ENCODE measurements at regions not wholly inside any gene's neighbourhood (a gene's known extent, or its start where the extent isn't known, plus 50 kb on each side); places are given as distances from the start of the nearest gene placed in this dataset.
A peak's percentile ranks its signal among the peaks of the same experiment; 100 is the strongest.

DNA sequence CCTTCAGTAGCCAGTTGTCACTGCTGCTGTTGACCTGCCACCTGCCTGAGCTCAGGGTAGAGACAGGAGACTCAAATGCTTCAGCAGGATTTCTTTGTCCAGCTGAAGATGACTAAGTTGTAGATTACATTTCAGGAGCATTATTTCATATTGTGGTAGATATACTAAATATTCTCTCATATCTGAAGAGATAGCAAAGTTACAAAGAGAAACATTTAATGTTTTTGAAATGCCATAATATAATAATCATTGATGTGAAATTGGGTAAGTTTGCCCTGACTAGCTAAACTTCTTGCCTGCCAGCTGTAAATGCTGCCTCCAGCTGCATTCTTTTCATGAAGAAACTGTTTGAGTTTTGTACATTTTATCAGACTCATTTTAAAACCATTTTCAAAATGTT is 247.6 kb upstream of the CNKSR2 start:
- no peak for DNase-seq (ENCODE audit: low spot score)

DNA sequence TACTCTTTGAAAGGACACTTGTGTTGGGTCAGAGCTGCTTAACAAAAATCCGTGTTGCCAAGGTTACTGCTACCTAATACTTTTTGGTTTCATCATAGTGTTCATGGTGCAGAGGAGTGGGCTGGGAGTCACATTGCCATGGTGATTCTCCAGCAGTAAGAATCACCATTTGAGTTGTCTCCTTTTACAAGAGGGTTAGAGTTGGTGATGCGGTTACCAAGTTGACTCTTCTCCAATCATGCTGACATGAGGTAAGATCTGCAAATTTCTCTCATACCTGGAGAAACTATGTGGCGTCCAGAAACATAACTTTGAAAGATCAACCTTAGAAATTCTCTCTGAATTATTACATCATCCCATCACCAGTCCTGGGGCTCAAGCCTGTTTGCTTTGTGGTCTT is 242.9 kb upstream of the CNKSR2 start:
- DNase-seq (ENCODE audit: low spot score), result no peak

DNA sequence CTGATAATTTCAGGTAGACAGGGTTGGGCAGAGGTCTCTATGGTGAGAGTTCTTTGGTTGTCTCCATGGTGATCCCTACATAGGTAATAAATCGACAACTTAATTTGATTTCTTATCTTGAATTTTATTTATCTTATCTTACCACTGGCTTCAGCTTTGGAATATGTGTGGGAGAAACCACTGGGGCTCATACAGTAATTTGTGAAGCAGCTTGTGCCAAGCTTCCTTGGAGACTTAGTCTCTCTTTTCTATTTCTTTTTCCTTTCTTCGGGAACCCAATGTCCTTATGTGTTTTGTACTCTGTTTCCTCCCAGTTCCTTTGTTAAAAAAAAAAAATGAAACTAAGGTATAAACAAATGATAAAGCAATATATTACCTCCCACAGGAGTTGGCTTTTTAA is 242.4 kb upstream of the CNKSR2 start:
- DNase-seq (ENCODE audit: low spot score), result no peak

DNA sequence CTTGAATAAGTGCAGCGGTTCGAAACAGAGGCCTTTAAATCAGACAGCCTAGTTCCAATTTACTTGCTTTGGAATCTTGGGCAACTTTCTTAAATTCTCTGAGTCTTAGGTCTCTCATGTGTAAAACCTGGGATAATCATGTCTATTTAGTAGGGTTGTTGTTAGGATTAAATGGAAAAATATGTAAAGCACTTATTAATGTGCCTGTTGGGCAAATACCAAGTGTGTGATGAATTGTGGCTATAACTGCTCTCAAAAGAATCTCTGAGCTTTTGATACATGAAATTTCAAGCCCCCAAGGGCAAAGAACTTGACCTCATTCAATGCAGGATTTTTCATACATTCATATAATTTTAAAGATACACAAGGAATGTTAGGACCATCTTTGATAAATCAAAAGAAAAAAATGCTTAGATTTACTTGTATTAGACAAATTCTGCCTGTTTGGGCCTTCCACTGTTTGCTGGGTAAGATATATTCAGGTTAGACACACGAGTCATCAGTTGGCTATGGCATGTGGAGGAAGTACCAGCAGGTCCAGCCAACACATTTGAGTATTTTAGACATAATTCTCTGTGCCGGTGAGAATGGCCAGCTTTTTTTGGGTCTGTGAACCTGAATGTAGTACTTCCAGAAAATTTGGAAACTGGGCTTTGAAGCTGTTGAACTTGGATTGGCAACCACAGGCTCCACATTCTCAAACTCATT is 241.4 kb upstream of the CNKSR2 start:
- no peak for DNase-seq (ENCODE audit: low spot score)

DNA sequence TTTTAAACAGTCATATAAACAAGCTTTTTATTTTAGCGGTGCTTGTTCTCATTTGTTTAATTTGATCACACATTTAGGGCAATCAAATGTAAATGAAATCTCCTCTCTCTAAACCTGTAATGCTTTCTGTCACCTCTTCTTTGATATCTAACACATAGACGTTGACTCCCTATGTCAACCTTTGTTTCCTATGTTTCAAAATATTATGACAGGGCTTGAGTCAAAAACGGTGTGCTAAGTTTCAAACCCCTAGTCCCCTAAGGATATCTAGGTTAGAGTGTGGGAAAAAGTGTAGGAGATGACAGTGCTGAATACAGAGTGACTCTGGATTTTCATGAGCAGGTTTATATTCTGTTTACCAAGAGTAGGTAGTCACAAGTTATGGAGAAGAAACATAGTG is 224.0 kb upstream of the CNKSR2 start:
- DNase-seq (ENCODE audit: low spot score), result no peak

DNA sequence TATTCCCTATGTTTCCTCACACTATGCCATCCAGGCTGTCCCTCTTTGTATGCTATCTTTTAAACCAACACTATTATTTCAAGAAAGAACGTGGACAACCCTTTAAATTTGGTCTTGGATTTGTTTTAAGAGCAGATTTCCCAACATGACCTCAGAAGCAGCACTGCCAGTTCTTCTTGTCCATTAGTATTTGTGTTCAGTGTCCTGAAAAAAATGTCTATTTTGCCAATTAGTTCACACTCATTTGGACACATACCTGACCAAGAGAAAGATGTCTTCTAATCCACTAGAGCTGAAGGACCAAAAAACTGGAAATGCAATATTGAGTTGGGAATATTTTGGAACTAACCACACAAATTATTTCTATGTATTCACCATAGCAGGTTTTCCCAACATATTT is 223.2 kb upstream of the CNKSR2 start:
- no peak for DNase-seq (ENCODE audit: low spot score)

DNA sequence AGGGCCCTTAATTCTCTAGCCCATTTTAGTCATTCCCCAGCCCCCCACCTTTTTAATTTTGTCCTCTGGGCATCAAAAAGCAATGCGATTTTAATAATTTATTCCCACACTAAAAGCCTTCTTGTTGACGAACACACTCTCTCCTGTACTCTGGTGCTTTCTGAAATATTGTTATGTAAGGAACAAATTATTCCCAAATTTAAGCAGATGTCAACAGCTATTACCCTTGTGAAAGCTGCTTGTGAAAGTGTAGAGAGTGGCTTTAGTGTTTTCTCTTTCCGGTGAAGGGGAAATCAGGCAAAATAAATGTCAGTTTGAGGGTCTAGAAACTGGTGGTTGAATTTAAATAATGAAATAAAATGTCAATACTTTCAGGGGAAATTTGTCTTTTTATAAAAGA is 221.2 kb upstream of the CNKSR2 start:
- no peak for DNase-seq (ENCODE audit: low spot score)

DNA sequence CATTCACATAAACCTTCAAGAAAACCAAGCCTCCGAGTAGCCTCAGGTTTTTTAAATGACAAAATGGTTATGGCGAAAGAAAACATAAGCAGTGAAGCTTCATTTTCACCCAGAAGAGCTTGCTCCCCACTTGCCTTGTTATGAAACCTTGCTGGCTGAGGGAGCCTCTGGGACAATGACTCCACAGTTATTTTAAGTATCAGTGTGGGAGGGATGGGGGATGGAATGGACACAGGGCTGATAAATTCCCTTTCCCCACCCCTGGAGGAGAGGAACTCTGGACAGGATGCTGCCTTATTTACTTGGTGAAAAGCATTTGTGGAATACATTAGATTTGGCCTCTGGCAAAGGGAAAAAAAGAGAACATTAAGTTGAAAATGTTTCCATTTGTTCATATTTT is 220.7 kb upstream of the CNKSR2 start:
- peak; percentile 58 for DNase-seq (ENCODE audit: low spot score)

DNA sequence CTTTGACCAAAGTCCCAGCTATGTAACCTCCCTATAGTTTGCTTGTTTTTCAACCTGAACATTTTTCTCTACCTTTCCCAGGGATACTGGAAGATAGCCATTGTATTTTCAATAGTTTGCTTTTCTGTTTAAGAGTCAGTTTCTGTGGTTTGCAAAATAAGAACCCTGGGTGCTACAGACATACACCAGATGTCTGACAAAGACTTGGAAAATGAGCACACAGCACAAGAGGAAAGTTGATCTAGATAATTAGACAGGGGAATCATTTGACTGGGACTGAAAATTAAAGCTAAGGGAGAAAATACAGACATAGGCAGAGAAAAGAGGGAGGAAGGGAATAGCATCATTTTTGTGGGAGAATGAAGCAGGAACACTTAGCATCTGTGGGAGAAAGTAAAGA is 218.3 kb upstream of the CNKSR2 start:
- no peak for DNase-seq (ENCODE audit: low spot score)

DNA sequence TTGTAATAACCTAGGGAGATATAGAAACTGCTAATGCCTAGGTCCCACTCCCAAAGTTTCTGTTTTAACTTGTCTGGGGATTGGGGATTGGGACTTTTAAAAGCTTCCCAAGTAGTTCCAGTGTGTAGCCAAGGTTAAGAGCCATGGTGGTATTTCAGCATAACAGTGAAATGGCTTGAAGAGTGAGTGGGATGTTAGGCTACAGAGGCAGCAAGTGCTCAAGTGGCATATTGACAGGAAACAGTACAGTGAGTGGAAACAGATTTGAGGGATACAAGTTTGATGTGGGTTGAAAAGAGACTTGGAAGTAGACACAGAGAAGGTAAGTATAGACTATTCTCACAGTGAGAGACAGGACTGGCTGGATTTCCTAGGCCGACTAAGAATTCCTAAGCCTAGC is 217.6 kb upstream of the CNKSR2 start:
- DNase-seq (ENCODE audit: low spot score), result no peak

DNA sequence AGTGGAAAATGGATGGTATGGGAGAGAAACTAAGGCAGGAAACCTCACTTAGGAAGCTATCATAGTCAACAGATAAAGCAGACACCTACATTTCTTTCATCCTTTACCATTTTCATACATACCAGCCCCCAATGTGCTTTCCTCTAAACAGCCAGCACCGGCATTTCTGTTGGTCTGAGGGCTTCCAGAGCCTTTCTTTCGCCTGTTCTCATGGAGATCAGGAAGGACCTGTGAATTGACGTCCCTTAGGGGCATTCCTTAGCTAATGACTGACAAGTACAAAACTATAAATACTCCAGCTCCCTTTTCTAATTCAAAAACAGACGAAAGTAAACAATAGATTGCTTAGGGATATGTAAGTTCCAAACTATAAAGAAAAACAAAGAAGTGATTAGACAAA is 215.5 kb upstream of the CNKSR2 start:
- no peak for DNase-seq (ENCODE audit: low spot score)

DNA sequence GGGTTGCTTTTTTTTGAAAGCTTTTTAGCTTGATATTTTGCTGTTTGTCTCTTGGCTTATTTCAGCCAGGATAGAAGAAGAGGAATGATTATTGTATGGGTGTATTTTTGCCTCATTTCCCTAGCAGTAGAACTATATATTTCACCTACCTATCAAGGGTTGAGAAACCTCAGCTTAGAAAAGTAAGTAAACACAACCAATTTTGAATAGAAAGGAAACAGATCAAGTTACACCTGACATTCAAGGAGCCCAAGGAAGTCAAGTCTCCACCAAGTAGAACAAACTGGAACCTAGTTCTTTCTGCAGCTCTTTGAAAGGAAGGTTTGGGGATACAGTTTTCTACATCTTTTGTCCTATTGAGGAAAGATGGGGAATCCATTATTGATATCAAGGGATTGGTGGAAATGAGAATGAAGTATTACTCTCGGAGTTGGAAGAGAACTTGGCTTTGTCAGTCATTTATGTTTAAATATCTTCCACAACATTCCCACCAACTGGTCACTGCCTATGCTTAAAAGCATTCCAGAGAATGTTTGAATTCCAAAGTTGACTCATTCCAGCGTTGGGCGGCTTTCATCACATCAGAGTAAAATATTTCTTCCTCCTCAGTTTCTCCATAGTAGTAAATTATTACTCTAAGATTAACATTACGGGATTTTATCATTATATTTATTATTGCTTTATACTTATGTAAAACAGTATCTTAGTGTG is 207.8 kb upstream of the CNKSR2 start:
- peak; percentile 38 for DNase-seq (ENCODE audit: low spot score)

DNA sequence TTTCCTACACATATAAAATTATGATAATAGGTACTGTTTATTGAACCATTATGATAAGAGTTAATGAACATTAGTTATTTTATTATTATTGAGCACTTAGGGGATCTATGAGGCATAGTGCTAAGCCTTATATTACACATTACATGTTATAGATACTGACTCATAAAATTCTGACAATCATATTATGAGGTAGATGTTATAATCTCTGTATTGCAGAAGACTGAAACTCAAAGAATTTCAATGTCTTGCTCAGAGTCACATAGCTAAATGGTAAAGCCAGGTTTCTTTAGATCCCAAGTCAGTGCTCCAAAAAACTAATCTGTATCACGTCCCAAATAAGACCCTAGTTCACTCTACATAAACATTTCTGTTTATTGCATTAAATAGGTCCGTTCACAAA is 207.2 kb upstream of the CNKSR2 start:
- no peak for DNase-seq (ENCODE audit: low spot score)

DNA sequence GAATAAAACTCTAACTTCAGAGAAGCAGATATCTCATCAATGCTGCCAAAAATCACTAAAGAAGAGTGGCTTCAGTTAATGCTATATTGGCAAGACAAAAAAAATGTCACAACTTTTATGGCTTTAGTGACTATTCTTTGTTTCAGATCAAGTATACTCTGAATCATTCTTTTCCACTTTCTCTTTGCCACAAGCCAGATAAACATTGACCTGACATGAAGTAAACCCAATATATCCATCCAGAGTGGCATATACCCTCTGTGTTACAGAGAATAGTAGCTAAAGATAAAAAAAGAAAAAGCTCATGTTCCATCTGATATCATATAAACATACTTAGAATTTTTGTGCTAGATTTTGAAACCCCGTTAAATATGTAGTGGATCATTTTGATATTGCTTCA is 206.7 kb upstream of the CNKSR2 start:
- DNase-seq (ENCODE audit: low spot score), result peak; percentile 2

DNA sequence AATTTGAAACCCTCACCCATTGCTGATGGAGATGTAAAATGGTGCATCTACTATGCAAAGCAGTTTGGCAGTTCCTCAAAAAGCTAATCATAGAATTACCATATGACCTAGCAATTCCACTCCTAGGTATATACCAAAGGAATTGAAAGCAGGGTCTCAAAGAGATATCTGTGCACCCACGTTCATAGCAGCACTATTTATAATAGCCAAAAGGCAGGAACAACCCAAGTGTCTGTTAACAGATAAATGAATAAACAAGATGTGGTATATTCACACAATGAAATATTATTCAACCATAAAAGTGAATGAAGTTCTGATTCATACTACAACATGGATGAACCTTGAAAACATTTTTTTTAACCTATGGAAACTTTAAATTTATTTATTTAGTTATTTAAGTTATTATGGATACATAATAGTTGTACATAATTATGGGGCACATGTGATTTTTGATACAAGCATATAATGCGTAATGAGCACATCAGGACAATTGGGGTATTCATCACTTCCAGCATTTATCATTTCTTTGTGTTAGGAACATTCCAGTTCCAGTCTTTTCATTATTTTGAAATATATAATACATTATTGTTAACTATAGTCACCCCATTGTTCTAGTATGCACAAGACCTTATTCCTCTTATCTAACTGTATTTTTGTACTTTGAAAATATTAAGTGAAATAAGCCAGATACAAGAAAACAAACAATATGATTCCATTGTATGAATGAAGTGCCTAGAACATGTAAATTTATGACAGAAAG is 205.6 kb upstream of the CNKSR2 start:
- no peak for DNase-seq (ENCODE audit: low spot score)

DNA sequence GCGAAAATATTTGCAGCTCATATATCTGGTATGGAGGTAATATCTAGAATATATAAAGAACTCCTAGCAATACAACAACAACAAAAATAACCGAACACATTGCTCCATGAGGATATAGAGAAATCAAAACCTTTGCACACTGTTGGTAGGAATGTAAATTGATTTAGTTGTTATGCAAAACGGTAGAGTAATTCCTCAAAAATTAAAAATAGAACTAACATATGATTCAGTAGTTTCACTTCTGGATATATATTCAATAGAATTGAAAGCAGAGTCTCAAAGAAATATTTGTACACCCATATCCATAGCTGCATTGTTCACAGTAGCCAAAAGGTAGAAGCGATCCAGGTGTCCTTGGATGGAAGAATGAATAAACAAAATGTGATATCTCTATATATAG is 203.0 kb upstream of the CNKSR2 start:
- no peak for DNase-seq (ENCODE audit: low spot score)

DNA sequence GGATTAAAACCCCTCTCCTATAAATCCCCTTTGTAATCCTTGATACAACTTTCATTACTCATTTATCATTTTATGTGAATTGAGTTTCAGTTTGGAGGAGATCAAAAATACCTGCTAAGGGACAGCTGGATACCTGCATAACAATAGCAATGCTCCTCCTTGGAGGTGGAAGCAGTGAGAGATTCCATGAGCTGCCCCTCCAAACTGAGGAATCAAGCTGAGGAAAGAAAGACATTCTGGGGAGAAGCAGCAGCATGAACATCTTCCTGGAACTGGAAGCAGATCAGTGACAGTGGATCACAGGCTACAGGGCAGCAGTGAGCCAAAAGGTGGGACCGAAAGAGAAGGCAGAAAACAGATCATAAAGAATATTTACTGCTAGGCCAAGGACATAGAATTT is 199.8 kb upstream of the CNKSR2 start:
- DNase-seq (ENCODE audit: low spot score), result no peak

DNA sequence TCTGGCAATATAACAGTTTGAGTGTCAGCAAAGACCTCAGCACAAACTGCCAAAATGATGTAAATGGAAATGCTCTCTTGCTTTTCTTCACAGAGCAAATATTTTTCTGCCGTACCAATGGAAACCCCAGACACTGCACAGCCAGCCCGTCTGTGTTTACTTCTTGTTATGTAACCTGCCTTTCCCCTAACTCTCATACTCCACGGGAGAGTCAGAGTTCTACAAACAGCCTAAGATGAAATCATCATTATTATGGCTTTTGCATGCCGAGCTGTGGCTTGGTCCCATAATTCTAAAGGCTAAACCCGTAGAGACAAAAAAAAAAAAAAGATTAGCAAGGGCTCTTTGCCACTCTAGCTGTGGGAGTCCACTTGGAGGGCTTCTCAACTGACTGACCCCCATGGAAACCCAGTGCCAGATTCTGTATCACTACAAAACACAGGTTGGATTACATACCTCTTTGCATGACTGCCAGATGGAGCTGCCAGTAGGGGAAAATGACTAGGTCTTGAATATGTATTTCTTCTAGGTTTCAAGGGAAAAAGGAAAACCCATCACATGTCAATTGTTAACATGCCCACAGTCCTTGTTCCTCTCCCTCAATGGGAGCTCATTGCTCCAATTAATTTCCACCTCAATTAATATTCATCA is 197.2 kb upstream of the CNKSR2 start:
- DNase-seq (ENCODE audit: low spot score), result peak; percentile 36

DNA sequence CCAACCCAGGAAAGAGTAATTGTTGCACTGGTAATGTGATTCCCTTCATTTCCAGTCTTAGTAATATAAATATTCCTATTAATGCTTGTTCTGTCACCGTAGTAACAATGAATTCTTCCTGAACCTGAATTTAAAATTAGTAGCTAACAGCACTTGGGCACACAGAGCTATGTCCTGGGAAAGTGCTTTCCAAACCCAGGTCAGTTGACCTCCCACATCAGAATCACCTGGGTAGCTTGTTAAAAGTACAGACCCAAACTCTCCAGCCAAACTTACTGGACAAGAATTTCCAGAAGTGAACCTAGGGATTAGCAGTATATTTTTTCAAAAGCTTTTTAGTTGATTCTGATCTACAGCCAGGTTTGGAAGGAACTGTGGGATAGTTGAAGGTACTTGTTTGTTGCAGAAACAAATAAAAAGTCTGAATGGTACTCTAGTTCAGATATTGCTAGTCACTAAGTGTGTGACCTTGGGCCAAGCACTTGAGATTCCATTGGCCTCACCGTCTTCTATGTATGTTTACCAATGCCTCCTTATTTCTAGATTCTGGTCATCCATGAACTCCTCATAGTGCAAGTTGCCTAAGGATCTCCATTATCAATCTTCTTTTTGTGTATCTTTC is 192.9 kb upstream of the CNKSR2 start:
- DNase-seq (ENCODE audit: low spot score), result no peak

DNA sequence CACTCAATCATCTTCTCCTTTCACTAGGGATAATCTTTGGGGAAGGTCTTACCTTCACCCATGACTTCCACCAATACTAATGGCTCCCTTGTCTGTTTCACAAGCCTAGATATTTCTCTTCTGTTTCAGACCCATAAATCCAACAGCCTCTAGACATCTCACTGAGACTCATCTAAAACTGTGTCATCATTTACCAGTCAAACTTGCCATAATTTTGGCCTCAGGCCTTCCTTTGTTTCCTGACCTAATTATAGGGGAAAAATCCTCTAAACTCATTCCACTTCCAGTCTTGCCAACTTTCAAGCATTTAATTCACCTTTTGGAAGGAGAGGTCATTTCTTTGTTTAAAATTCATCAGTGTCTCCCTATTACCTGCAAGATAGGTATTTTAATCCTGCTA is 181.0 kb upstream of the CNKSR2 start:
- DNase-seq (ENCODE audit: low spot score), result no peak

DNA sequence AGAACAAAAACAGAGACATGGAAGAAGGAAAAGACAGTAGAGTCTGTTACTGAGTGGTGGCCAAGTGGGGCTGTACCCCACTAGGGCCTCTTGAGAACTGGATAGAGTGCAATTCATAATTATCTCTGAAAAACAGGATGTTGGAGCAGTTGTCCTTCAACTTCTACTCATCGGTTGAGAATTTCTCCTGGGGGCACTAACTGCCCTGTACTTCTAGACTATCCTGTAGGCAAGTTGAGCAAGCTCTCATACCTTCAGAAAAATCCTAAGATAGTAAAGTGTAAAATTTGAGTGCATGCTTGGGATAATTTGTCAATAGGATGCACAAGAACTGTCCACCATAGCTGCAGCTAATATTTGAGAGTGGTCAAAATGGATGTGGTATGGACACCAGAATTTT is 179.7 kb upstream of the CNKSR2 start:
- no peak for DNase-seq (ENCODE audit: low spot score)

DNA sequence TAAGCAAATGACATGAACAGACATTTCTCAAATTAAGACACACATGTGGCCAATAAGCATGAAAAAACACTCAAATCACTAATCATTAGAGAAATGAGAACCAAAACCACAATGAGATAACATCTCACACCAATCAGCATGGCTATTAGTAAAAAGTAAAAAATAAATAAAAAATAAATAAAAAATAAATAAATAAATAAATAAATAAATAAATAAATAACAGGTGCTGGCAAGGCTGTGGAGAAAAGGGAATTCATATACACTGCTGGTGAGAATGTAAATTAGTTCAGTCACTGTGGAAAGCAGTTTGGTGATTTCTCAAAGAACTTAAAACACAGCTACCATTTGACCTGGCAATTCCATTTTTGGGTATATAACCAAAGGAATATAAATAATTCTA is 167.1 kb upstream of the CNKSR2 start:
- no peak for DNase-seq (ENCODE audit: low spot score)
